Neural cell (in vitro differentiated cells): ENCODE measurements at regions not wholly inside any gene's neighbourhood (a gene's known extent, or its start where the extent isn't known, plus 50 kb on each side); places are given as distances from the start of the nearest gene placed in this dataset.

Source experiments
- CTCF ChIP-seq: fragments of 450-650 bp; IDR thresholded peaks from 2 replicates; pipeline ENCODE4 v1.5.1; 2014; ENCODE audit warnings: antibody characterized with exemption, mild to moderate bottlenecking, moderate library complexity; ENCODE audit not compliant: poor library complexity, severe bottlenecking
- EP300 ChIP-seq: fragments of 450-650 bp; conservative IDR thresholded peaks from 2 replicates; pipeline ENCODE4 v1.6.1; 2014; ENCODE audit warnings: antibody characterized with exemption, mild to moderate bottlenecking, moderate library complexity; ENCODE audit not compliant: poor library complexity, severe bottlenecking
- RAD21 ChIP-seq: fragments of 450-650 bp; conservative IDR thresholded peaks from 2 replicates; pipeline ENCODE4 v1.6.1; 2014; ENCODE audit warnings: antibody characterized with exemption, mild to moderate bottlenecking, moderate library complexity
- TF ChIP-seq, protein P1 (sequence below): IDR thresholded peaks from 2 replicates; pipeline ENCODE4 v1.6.1; 2012; ENCODE audit warnings: borderline replicate concordance

DNA sequence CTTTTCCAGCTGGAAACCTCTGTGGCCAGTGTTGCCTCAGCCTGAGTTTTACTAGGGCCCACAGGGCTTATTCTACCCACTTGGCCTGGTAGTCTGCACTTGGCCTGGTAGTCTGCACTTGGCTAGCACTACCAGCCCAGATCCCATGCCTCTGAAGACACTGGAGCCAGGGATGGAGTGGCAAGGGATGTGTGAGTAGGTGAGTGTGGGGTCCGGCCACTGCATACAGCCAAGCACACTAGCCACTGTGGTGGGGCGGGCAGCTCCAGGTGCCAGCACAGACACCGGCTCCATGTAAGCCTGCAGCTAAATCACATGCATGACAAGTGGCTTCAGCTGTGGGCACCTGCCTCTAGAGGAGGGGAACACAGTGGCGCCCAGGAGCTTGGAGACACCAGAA, 63.4 kb upstream of the NAV3 start:
- TF ChIP-seq, protein P1, sequence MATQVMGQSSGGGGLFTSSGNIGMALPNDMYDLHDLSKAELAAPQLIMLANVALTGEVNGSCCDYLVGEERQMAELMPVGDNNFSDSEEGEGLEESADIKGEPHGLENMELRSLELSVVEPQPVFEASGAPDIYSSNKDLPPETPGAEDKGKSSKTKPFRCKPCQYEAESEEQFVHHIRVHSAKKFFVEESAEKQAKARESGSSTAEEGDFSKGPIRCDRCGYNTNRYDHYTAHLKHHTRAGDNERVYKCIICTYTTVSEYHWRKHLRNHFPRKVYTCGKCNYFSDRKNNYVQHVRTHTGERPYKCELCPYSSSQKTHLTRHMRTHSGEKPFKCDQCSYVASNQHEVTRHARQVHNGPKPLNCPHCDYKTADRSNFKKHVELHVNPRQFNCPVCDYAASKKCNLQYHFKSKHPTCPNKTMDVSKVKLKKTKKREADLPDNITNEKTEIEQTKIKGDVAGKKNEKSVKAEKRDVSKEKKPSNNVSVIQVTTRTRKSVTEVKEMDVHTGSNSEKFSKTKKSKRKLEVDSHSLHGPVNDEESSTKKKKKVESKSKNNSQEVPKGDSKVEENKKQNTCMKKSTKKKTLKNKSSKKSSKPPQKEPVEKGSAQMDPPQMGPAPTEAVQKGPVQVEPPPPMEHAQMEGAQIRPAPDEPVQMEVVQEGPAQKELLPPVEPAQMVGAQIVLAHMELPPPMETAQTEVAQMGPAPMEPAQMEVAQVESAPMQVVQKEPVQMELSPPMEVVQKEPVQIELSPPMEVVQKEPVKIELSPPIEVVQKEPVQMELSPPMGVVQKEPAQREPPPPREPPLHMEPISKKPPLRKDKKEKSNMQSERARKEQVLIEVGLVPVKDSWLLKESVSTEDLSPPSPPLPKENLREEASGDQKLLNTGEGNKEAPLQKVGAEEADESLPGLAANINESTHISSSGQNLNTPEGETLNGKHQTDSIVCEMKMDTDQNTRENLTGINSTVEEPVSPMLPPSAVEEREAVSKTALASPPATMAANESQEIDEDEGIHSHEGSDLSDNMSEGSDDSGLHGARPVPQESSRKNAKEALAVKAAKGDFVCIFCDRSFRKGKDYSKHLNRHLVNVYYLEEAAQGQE, result no peak
- TF ChIP-seq CTCF, result no peak
- no peak for TF ChIP-seq EP300
- no peak for TF ChIP-seq RAD21
